PFSK-1 (cell line): ENCODE measurements at regions not wholly inside any gene's neighbourhood (a gene's known extent, or its start where the extent isn't known, plus 50 kb on each side); places are given as distances from the start of the nearest gene placed in this dataset.

Experiments
- FOXP2 ChIP-seq: optimal IDR thresholded peaks from 2 replicates; pipeline ENCODE3; 2011; ENCODE audit warnings: borderline replicate concordance, control low read depth, inconsistent platforms; ENCODE audit not compliant: insufficient read depth; ENCODE audit errors: extremely low read length, extremely low read depth
- POLR2AphosphoS5 ChIP-seq: IDR thresholded peaks from 2 replicates; pipeline ENCODE4 v1.6.1; 2012; ENCODE audit warnings: low read depth, mild to moderate bottlenecking, control low read depth, low read length, moderate library complexity
- SIN3A ChIP-seq: IDR thresholded peaks from 2 replicates; pipeline ENCODE4 v1.6.1; 2012; ENCODE audit warnings: mild to moderate bottlenecking, low read length, moderate library complexity, borderline replicate concordance; ENCODE audit not compliant: insufficient read depth
- TAF1 ChIP-seq: IDR thresholded peaks from 2 replicates; pipeline ENCODE4 v1.6.1; 2012; ENCODE audit warnings: low read length, control low read depth, borderline replicate concordance; ENCODE audit not compliant: insufficient read depth
- TF ChIP-seq, protein P1 (sequence below), 2 experiments: IDR thresholded peaks; 2 replicates each; pipeline versions ENCODE4 v1.6.1 to v1.8.0; 2011 to 2012; ENCODE audit warnings: low read depth in 2 of 2, low read length in 2 of 2, control low read depth in 1 of 2, inconsistent platforms in 1 of 2, mild to moderate bottlenecking in 1 of 2, moderate library complexity in 1 of 2; ENCODE audit not compliant: insufficient read depth in 1 of 2

GRCh38 chr13:83798731-83799130 lies 83.5 kb downstream of the SLITRK1 start:
- TF ChIP-seq POLR2AphosphoS5 (no peak), FOXP2 (no peak), TAF1 (no peak), SIN3A (no peak)
- TF ChIP-seq, protein P1, sequence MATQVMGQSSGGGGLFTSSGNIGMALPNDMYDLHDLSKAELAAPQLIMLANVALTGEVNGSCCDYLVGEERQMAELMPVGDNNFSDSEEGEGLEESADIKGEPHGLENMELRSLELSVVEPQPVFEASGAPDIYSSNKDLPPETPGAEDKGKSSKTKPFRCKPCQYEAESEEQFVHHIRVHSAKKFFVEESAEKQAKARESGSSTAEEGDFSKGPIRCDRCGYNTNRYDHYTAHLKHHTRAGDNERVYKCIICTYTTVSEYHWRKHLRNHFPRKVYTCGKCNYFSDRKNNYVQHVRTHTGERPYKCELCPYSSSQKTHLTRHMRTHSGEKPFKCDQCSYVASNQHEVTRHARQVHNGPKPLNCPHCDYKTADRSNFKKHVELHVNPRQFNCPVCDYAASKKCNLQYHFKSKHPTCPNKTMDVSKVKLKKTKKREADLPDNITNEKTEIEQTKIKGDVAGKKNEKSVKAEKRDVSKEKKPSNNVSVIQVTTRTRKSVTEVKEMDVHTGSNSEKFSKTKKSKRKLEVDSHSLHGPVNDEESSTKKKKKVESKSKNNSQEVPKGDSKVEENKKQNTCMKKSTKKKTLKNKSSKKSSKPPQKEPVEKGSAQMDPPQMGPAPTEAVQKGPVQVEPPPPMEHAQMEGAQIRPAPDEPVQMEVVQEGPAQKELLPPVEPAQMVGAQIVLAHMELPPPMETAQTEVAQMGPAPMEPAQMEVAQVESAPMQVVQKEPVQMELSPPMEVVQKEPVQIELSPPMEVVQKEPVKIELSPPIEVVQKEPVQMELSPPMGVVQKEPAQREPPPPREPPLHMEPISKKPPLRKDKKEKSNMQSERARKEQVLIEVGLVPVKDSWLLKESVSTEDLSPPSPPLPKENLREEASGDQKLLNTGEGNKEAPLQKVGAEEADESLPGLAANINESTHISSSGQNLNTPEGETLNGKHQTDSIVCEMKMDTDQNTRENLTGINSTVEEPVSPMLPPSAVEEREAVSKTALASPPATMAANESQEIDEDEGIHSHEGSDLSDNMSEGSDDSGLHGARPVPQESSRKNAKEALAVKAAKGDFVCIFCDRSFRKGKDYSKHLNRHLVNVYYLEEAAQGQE (IDR thresholded peaks at IDR 0.05; ENCODE audit: insufficient read depth in 1 of 2, low read depth in 2 of 2, low read length in 2 of 2) = no peak
